ENCODE measurements at regions not wholly inside any gene's neighbourhood (a gene's known extent, or its start where the extent isn't known, plus 50 kb on each side); places are given as distances from the start of the nearest gene placed in this dataset.

- Histone ChIP-seq H3K27ac (ENCODE audit: low read length) (no peak overlapping the region), H3K36me3 (ENCODE audit: control insufficient read depth, insufficient read depth, low read length) (no peaks in the 10 kb centered on the region), H3K4me3 (ENCODE audit: low read depth in 2 of 2, low read length in 2 of 2) (no peak overlapping the region), H3K9me3 (ENCODE audit: control insufficient read depth, insufficient read depth, low read depth, low read length) (no peaks in the 10 kb centered on the region), H3K27me3 (ENCODE audit: control insufficient read depth, insufficient read depth, low read length) (no peaks in the 10 kb centered on the region), H3K4me1 (ENCODE audit: control insufficient read depth, insufficient read depth, low read length) (no peaks in the 10 kb centered on the region)
- ChIA-PET POLR2A (no interaction called here), CTCF (no interaction called here)
- DNase-seq (ENCODE audit: low read depth, low spot score) = no peak
- no peak for TF ChIP-seq POLR2AphosphoS5 (IDR thresholded peaks at IDR 0.05; ENCODE audit: low read depth, low read length)
- no peak for TF ChIP-seq SIN3A (IDR thresholded peaks at IDR 0.05; ENCODE audit: borderline replicate concordance, insufficient read depth, low read depth, low read length)
- TF ChIP-seq, protein P1, sequence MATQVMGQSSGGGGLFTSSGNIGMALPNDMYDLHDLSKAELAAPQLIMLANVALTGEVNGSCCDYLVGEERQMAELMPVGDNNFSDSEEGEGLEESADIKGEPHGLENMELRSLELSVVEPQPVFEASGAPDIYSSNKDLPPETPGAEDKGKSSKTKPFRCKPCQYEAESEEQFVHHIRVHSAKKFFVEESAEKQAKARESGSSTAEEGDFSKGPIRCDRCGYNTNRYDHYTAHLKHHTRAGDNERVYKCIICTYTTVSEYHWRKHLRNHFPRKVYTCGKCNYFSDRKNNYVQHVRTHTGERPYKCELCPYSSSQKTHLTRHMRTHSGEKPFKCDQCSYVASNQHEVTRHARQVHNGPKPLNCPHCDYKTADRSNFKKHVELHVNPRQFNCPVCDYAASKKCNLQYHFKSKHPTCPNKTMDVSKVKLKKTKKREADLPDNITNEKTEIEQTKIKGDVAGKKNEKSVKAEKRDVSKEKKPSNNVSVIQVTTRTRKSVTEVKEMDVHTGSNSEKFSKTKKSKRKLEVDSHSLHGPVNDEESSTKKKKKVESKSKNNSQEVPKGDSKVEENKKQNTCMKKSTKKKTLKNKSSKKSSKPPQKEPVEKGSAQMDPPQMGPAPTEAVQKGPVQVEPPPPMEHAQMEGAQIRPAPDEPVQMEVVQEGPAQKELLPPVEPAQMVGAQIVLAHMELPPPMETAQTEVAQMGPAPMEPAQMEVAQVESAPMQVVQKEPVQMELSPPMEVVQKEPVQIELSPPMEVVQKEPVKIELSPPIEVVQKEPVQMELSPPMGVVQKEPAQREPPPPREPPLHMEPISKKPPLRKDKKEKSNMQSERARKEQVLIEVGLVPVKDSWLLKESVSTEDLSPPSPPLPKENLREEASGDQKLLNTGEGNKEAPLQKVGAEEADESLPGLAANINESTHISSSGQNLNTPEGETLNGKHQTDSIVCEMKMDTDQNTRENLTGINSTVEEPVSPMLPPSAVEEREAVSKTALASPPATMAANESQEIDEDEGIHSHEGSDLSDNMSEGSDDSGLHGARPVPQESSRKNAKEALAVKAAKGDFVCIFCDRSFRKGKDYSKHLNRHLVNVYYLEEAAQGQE (IDR thresholded peaks at IDR 0.05; ENCODE audit: insufficient read depth in 1 of 2, low read depth in 2 of 2, low read length in 1 of 2) = no peak
- TF ChIP-seq CTCF (IDR thresholded peaks at IDR 0.05) = no peak
- no peak for TF ChIP-seq TCF7L2 (IDR thresholded peaks at IDR 0.05; ENCODE audit: low read depth, low read length)
- intact Hi-C loops (cut with micrococcal nuclease; ENCODE audit: unreplicated experiment) = no loop called here
- in situ Hi-C loops (cut with HindIII; ENCODE audit: low pct_unique_long_range_greater_than_20kb, low sequenced_read_pairs) = no loop called here
- no peak for ATAC-seq
- no TSS peak for BruUV-seq (replicated peaks)
Measured at GRCh38 chr5:23318166-23318565, 189.2 kb upstream of the PRDM9 start.

DNA sequence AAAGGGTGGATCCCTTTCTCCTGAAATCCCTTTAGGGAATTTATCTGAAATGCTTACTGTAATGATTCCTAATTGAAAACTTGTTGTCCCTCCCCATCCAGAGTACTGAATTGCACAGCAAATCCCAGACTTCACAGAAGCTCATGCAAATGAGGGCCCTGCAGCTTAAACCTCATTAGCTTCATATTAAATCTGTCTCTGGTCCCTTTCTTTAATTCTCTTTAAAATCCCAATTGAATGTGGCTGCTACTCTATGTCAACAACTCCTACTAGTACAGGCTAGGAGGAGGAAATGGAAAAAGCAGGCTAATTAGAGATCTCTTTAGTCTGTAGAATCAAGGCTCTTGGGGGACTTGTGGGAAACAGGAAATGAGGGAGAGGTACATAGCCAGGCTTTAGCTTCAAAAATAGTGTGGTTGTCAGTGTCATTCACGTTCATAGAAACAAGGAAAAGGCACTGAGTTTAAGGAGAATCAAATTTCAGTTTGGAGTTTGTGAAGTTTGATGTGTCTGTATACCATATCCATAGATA lies 191.3 kb upstream of the PRDM9 start:
- DNase-seq (ENCODE audit: low read depth, low spot score) = no peak
- in situ Hi-C loops (cut with HindIII; ENCODE audit: low pct_unique_long_range_greater_than_20kb, low sequenced_read_pairs) = no loop called here
- H3K27me3 ChIP-seq (ENCODE audit: control insufficient read depth, insufficient read depth, low read length) = no peaks in the 10 kb centered on the region
- ChIA-PET POLR2A (no interaction called here), CTCF (no interaction called here)
- intact Hi-C loops (cut with micrococcal nuclease; ENCODE audit: unreplicated experiment) = no loop called here
- no peaks in the 10 kb centered on the region for H3K4me1 ChIP-seq (ENCODE audit: control insufficient read depth, insufficient read depth, low read length)
- no peaks in the 10 kb centered on the region for H3K9me3 ChIP-seq (ENCODE audit: control insufficient read depth, insufficient read depth, low read depth, low read length)
- H3K36me3 ChIP-seq (ENCODE audit: control insufficient read depth, insufficient read depth, low read length) = no peaks in the 10 kb centered on the region
- H3K4me3 ChIP-seq (ENCODE audit: low read depth in 2 of 2, low read length in 2 of 2) = no peak overlapping the region
- TF ChIP-seq TCF7L2 (IDR thresholded peaks at IDR 0.05; ENCODE audit: low read depth, low read length) (no peak), CTCF (IDR thresholded peaks at IDR 0.05) (no peak), POLR2AphosphoS5 (IDR thresholded peaks at IDR 0.05; ENCODE audit: low read depth, low read length) (no peak), SIN3A (IDR thresholded peaks at IDR 0.05; ENCODE audit: borderline replicate concordance, insufficient read depth, low read depth, low read length) (no peak)
- TF ChIP-seq, protein P1 (IDR thresholded peaks at IDR 0.05; ENCODE audit: insufficient read depth in 1 of 2, low read depth in 2 of 2, low read length in 1 of 2) = no peak
- no TSS peak for BruUV-seq (replicated peaks)
- ATAC-seq = no peak
- H3K27ac ChIP-seq (ENCODE audit: low read length) = no peak overlapping the region
